GM21528 (cell line): ENCODE measurements at regions not wholly inside any gene's neighbourhood (a gene's known extent, or its start where the extent isn't known, plus 50 kb on each side); places are given as distances from the start of the nearest gene placed in this dataset.

Source experiments
- ATAC-seq: cut with Tn5 transposase; IDR thresholded peaks from one replicate; pipeline ENCODE4 v1.9.1; 2021; ENCODE audit warnings: mild to moderate bottlenecking, moderate library complexity; ENCODE audit not compliant: unreplicated experiment, low FRiP score

DNA sequence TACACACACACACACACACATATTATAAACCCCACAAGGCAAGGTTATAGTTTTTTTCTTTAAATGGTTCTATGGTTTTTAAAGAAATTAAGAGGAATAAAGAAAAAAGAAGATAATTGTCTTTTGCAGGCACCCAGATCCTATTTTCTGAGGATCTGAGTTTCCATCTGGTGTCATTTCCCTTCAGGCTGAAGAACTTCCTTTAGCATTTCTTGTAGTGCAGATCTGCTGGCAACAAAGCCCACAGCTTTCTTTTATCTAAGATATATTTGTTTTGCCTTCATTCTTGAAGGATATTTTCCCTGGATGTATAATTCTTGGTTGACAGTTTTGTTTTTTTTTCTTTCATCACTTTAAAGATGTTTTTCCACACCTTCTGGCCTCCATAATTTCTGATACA lies 57.6 kb upstream of the PMEPA1 start:
- no peak for ATAC-seq

DNA sequence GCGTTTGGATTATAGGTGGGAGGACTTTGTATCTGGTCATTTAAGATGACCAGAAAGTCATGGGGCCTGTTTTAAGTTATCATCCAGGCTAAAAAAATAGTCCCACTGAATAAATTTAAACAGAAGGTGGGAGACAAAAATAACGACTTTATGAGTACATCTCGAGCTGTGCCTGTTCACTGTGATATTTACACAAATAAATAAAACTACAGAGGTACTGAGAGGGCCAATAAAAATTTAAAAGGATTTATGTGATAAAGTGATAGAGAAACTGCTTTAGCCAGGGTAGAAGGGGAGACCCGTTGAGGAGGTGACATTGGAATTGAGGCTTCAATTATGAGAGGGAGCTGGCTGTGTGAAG lies 53.4 kb upstream of the PMEPA1 start:
- no peak for ATAC-seq

GRCh38 chr20:57762531-57763234 lies 52.9 kb upstream of the PMEPA1 start:
- ATAC-seq, result no peak

DNA sequence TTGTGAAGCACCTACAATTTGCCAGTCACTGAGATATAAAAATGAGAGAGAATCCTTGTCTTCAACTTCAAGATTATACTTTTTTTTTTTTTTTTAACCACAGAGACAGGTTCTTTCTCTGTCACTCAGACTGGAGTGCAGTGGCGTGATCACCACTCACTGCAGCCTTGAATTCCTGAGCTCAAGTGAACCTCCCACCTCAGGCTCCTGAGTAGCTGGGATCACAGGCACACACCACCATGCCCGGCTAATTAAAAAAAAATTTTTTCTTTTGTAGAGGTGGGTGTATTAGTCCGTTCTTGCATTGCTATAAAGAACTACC lies 51.6 kb upstream of the PMEPA1 start:
- no peak for ATAC-seq

GRCh38 chr20:57760698-57761412 lies 51.0 kb upstream of the PMEPA1 start:
- ATAC-seq, result no peak

- no peak for ATAC-seq
Observed at GRCh38 chr20:57759724-57760123, 49.9 kb upstream of the PMEPA1 start.
